ENCODE measurements at regions not wholly inside any gene's neighbourhood (a gene's known extent, or its start where the extent isn't known, plus 50 kb on each side); places are given as distances from the start of the nearest gene placed in this dataset.

- no peak for TF ChIP-seq GATA2 (IDR thresholded peaks at IDR 0.05; ENCODE audit: low read depth, low read length)
- TF ChIP-seq GATA3 (IDR thresholded peaks at IDR 0.05; ENCODE audit: low read depth, low read length), result no peak
These were observed 82.4 kb downstream of the GADD45G start for GRCh38 chr9:89687188-89687587.

Data from SH-SY5Y (cell line).